ENCODE measurements at regions not wholly inside any gene's neighbourhood (a gene's known extent, or its start where the extent isn't known, plus 50 kb on each side); places are given as distances from the start of the nearest gene placed in this dataset.
A peak's percentile ranks its signal among the peaks of the same experiment; 100 is the strongest.
"Not testable (repeated sequence)": the region's sequence is repeated elsewhere in the genome, so short reads cannot be mapped to it uniquely, and the experiment has no call there.

GRCh38 chr2:7555260-7555659 is 638.0 kb downstream of the RNF144A start:
- DNase-seq: no peak

GRCh38 chr2:7557376-7557775 is 640.2 kb downstream of the RNF144A start:
- no peak for DNase-seq

DNA sequence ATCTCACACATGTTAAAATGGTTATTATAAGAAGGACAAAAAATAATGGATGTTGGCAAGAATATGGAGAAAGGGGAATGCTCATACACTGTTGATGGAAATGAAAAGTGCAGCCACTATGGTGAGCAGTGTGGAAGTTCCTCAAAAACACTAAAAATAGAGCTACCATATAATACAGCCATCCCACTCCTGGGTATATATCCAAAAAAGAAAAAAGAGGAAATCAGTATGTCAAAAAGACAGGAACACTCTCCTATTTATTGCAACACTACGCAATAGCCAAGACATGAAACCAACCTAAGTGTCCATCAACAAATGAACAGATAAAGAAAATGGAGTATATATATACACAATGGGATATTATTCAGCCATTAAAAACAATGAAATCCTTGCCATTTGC is 642.6 kb downstream of the RNF144A start:
- DNase-seq: no peak

- no peak for DNase-seq
Measured at GRCh38 chr2:7566382-7566881, 649.2 kb downstream of the RNF144A start.

DNA sequence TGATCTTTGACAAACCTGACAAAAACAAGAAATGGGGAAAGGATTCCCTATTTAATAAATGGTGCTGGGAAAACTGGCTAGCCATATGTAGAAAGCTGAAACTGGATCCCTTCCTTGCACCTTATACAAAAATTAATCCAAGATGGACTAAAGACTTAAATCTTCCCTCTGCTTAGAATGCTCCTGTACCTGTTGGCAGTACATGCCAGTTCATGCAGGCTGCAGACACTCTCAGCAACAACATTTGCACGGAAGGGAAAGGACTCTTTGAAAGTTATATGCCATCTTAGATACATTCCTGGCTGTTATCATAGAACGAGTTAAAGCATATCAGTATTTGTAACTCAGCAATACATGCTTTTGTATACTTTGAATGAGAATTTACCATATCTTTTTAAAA is 649.9 kb downstream of the RNF144A start:
- not testable (repeated sequence) for DNase-seq

- DNase-seq: peak; percentile 71 to 77
Measured at GRCh38 chr2:7567646-7568045, 650.4 kb downstream of the RNF144A start.

- DNase-seq: no peak
Measured at GRCh38 chr2:7570247-7570646, 653.0 kb downstream of the RNF144A start.

DNA sequence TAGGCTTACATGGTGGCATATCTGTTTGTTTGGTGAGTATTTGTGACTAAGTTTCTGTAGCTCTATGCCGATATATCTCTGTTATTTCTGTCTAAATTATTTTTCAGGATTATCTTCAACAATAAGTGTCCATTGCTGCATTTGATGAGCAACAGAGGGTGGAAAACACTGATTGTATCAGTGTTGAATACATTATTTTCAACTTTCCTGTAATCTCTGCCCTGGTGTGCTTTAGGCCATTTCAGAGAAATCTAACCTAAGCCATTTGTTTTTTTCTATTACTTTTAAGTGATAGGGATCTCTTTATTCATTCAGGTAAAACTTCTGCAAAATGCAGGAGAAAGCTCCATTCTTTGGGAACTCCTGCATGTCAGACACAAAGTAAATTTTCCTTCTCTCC is 654.5 kb downstream of the RNF144A start:
- DNase-seq: no peak

DNA sequence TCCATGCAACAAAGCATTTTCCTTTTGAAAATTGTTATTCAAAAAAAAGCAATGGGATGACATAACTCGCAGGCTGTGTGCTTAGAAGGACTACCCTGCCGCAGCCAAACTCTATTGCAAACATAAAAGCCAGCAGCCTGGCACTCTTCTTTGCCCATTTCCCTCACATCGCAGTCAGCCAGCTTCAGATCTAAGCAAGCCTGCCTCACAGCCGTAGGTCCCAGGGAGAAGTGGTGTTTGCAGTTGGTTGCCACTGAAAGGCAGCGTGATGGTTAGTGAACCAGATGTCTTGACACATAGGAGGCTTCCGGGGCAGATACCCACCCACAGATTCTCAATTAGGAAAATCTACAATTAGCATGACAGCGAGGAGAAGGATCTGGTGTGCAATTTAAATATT is 655.2 kb downstream of the RNF144A start:
- DNase-seq: peak; percentile 54 to 59

GRCh38 chr2:7573166-7573825 is 656.1 kb downstream of the RNF144A start:
- no peak for DNase-seq

GRCh38 chr2:7574385-7574784 is 657.2 kb downstream of the RNF144A start:
- DNase-seq: no peak

DNA sequence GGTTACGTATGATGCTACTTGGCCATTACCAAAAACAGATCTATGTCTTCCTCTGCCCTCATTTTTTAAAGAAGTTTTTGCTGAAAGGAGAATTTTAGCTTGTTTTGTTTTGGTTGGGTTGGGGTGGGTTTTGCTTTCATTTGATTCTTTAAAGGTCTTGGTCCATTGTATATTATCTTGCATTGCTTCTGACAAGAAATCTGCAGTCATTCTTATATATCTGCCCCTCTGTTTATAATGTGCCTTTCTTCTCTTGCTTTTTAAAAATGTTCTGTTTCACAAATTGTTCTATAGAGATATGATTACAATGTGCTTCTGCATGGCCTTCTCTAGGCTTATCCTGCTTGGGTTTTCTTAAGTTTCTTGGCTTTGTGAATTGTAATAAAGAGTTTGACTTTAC is 660.6 kb downstream of the RNF144A start:
- no peak for DNase-seq

GRCh38 chr2:7584017-7584416 is 666.8 kb downstream of the RNF144A start:
- no peak for DNase-seq

GRCh38 chr2:7586898-7587297 is 669.7 kb downstream of the RNF144A start:
- no peak for DNase-seq

DNA sequence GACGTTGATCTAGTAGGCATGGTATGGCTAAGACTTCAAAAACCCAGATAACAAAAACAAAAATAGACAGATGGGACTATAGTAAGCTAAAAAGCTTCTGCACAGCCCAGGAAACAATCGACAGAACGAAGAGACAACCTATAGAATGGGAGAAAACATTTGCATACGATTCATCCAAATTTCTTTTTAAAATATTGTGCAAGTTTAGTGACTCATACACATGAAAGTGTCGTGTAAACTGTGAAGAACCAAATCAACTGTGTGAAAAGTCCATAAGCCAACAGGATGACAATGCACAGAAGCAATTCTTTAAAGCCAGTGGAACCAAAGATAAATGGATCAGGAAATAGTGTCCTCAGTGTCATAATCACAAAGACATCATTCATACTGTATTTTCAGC is 671.1 kb downstream of the RNF144A start:
- no peak for DNase-seq

DNA sequence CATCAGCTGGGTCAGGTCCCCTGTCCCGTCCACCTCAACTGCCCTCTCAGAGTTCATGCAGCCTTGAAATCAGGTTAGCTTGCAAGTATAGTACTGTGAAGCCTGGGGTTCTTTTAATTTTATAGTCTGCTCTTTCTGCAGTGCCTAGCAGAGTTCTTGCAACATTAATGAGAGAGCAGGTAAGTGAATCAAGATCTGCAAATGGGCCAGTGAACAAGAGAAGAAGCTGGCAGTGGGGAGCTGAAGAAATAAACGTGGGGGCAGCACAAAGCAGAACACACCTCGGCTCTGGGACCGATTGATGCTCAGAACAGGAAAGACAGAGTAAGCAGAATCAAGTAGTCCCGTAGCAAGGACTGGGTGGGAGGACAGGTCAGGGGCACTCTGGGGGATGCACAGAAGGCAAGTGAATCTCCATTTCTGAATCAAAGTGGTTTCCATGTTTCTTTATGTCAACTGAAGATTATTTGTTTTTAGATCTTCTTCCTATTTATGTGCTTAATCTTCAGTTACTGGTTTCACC is 675.5 kb downstream of the RNF144A start:
- no peak for DNase-seq

DNA sequence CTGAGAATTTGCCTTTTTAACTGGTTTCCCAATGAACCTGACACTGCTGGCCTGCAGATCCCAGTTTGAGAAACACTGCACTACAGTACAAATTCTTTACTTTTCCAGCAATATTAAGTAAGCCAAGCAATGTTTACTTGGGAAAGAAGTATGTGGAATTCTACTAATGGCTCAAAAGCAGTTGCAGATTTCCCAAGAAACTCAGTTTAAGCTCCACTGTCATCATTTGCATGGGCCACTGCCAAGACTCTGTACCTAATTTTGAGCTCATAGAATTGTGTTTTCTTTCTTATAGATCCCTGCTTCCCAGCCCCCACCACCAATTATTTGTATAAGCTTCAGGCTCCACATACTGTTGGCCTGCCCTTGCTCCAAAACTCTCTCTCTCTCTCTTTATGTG is 676.1 kb downstream of the RNF144A start:
- no peak for DNase-seq

GRCh38 chr2:7594211-7594610 is 677.0 kb downstream of the RNF144A start:
- no peak for DNase-seq

GRCh38 chr2:7595206-7595605 is 678.0 kb downstream of the RNF144A start:
- no peak for DNase-seq

DNA sequence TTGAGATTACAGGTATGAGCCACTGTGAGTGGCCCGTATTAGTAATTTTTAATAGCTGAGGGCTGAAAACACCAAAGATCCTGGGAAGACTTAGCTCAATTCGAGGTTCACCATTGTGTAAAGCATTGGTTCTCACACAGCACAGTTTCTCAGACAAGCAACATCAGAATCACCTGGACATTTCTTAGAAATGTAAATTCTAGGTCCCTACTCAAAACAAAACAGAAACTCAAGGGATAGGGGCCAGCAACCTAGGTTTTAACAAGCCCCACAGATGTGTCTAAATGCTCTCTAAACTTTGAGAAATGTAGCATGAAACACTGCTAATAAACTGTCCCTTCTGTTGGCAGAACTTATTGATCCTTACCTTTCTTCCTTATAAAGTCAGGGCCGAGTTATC is 681.2 kb downstream of the RNF144A start:
- DNase-seq: no peak

DNA sequence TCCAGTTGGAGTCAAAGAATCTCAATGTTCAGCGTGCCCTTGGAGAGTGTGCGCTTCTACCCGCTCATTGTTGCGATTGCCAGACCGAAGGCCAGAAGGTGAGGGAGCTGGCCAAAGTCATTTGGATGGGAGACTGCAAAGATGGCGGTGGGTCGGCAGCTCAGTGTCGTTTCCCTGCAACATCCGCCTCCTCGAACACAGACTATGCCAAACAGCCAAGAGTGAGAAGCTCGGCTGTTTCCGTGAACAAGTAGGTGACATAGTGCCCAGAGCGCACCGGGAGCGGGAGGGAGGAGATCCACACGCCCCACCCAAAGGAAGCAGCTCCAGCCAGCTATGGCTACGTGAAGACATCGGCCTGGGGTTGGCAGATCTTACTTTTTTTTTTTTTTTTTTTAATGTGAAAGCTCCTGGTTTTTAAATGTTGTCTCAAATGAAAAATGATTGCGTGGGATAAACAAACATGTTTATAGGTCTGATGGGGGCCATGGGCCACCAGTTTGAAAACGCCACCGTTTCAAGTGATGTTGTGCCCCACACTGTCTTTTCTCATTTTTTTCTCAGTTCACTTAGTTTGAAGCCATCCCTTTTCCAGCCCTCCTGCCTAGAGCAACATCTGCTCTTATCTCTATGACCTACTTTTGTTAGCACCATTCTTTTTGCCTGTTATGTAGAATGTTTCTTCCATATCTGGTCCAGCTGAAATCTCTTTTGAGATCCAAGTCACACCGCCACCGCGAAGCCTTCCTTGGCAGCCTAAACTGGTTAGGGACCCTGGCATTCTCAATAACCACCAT is 682.4 kb downstream of the RNF144A start:
- DNase-seq: no peak

DNA sequence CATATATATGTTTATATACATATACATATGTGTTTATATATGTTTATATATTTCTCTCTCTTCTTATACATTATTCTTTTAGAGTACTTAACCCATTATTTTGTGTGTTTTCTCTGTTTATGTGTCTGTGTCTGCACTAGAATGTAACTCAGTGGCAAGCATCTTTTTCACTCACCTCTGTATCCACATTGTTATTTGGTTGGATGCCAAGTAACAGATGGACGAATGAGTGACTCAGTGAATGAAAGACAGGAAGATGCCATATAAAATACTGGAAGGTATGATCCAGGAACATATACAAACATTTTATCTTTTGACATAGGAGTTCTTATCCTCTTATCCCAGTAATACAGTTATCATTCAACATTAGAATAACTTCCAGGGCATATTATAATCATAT is 684.8 kb downstream of the RNF144A start:
- DNase-seq: no peak

- no peak for DNase-seq
Measured at GRCh38 chr2:7604456-7604855, 687.2 kb downstream of the RNF144A start.
